Caco-2 (cell line): ENCODE measurements at regions not wholly inside any gene's neighbourhood (a gene's known extent, or its start where the extent isn't known, plus 50 kb on each side); places are given as distances from the start of the nearest gene placed in this dataset.

ENCODE experiments used
- BruUV-seq: library from RNA; stranded (reverse); fragments of 400-500 nt; replicated peaks from 2 replicates; lab custom pipeline; 2021; lab: Mats Ljungman, UMichigan
- CTCF ChIA-PET: fragments of 300-600 bp; sonication (Branson Sonifier 250); formaldehyde crosslinking; loops from one replicate; lab custom pipeline; 2022; ENCODE audit warnings: antibody characterized with exemption; lab: Charles Lee
- POLR2A ChIA-PET: fragments of 300-600 bp; sonication (Branson Sonifier 250); formaldehyde crosslinking; loops from one replicate; lab custom pipeline; 2022; ENCODE audit warnings: antibody characterized with exemption; lab: Charles Lee
- DNase-seq, 2 experiments: peaks; one replicate each; pipeline versions ENCODE4 v3.0.0 to v3.0.0-alpha.2; 2020 to 2022
- H3K27me3 ChIP-seq: replicated peaks from 2 replicates; pipeline ENCODE4 v1.6.0; 2011; ENCODE audit warnings: low read length; ENCODE audit not compliant: control insufficient read depth, insufficient read depth
- H3K36me3 ChIP-seq: 2 replicates; pipeline ENCODE4 v1.5.1; 2011; ENCODE audit warnings: low read length; ENCODE audit not compliant: control insufficient read depth, insufficient read depth
- H3K4me1 ChIP-seq: fragments of 250-450 bp; sonication (Bioruptor Pico); 2 replicates; pipeline ENCODE4 v1.5.1; 2020; ENCODE audit warnings: mild to moderate bottlenecking
- H3K4me3 ChIP-seq: 2 replicates; pipeline ENCODE4 v1.5.1; 2011; ENCODE audit warnings: low read depth, mild to moderate bottlenecking, control low read depth, low read length
- H3K9me3 ChIP-seq: fragments of 250-450 bp; sonication (Bioruptor Pico); 2 replicates; pipeline ENCODE4 v1.5.1; 2020; ENCODE audit warnings: mild to moderate bottlenecking, moderate library complexity
- H3K27ac Mint-ChIP-seq: one replicate; pipeline ENCODE4 v1.8.0; 2022; ENCODE audit warnings: mixed read lengths; ENCODE audit not compliant: unreplicated experiment
- H3K27me3 Mint-ChIP-seq: one replicate; pipeline ENCODE4 v1.8.0; 2022; ENCODE audit warnings: mixed read lengths; ENCODE audit not compliant: insufficient read depth, unreplicated experiment
- H3K36me3 Mint-ChIP-seq: one replicate; pipeline ENCODE4 v1.8.0; 2022; ENCODE audit warnings: mild to moderate bottlenecking, mixed read lengths; ENCODE audit not compliant: insufficient read depth, unreplicated experiment
- H3K4me1 Mint-ChIP-seq: one replicate; pipeline ENCODE4 v1.8.0; 2022; ENCODE audit warnings: low read depth, mixed read lengths; ENCODE audit not compliant: unreplicated experiment
- H3K4me3 Mint-ChIP-seq: one replicate; pipeline ENCODE4 v1.8.0; 2022; ENCODE audit warnings: mild to moderate bottlenecking, moderate library complexity, mixed read lengths; ENCODE audit not compliant: unreplicated experiment
- H3K9me3 Mint-ChIP-seq: one replicate; pipeline ENCODE4 v1.8.0; 2022; ENCODE audit warnings: mixed read lengths; ENCODE audit not compliant: unreplicated experiment
- intact Hi-C: fragments of 100-400 bp; cut with micrococcal nuclease; formaldehyde crosslinking; loops from one replicate; pipeline ENCODE4 v1.10.0; 2022; ENCODE audit not compliant: unreplicated experiment
- TF ChIP-seq, protein P1 (sequence below), 2 experiments: fragments of 200-600 bp in 1 of 2; IDR thresholded peaks; 1 replicate in 1 of 2; 2 replicates in 1 of 2; pipeline versions ENCODE4 v1.5.1 to v1.8.0; 2011 to 2022; ENCODE audit warnings: antibody characterized with exemption in 1 of 2, control low read depth in 1 of 2, inconsistent platforms in 1 of 2, low read depth in 1 of 2, low read length in 1 of 2, mild to moderate bottlenecking in 1 of 2, moderate library complexity in 1 of 2; ENCODE audit not compliant: insufficient read depth in 1 of 2, severe bottlenecking in 1 of 2, unreplicated experiment in 1 of 2

DNA sequence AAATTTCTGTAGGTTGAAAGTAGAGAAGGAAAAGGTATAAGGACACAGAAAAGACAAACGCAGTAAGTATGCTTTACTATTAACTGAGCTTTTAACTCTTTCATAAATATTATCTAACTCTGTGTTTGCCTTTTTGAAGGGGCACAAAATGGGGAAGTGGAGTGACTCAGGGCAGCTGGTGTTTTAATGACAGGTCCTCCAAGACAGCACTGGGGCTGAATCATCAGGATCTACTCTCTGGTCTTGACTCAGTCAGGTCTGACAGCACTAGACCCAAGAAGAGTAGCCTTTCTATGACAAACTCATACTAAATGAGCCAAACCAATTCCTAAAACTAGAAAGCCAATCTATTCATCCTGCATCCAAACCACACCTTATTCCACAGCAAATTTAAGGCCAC lies 102.2 kb downstream of the APTX start:
- peaks cover 9% of the 10 kb centered on the region for H3K4me1 ChIP-seq
- DNase-seq: no peak
- no TSS peak for BruUV-seq
- no peak overlapping the region for H3K4me3 ChIP-seq
- Mint-ChIP-seq H3K4me3 (no peak overlapping the region), H3K27me3 (no peaks in the 10 kb centered on the region), H3K27ac (no peak overlapping the region), H3K36me3 (no peaks in the 10 kb centered on the region), H3K4me1 (peaks cover 5% of the 10 kb centered on the region), H3K9me3 (no peaks in the 10 kb centered on the region)
- POLR2A ChIA-PET: no interaction called here
- H3K27me3 ChIP-seq: no peaks in the 10 kb centered on the region; the same call in 1 of the 2 replicates
- CTCF ChIA-PET: no interaction called here
- intact Hi-C loops: no loop called here
- H3K9me3 ChIP-seq: no peaks in the 10 kb centered on the region
- TF ChIP-seq, protein P1, sequence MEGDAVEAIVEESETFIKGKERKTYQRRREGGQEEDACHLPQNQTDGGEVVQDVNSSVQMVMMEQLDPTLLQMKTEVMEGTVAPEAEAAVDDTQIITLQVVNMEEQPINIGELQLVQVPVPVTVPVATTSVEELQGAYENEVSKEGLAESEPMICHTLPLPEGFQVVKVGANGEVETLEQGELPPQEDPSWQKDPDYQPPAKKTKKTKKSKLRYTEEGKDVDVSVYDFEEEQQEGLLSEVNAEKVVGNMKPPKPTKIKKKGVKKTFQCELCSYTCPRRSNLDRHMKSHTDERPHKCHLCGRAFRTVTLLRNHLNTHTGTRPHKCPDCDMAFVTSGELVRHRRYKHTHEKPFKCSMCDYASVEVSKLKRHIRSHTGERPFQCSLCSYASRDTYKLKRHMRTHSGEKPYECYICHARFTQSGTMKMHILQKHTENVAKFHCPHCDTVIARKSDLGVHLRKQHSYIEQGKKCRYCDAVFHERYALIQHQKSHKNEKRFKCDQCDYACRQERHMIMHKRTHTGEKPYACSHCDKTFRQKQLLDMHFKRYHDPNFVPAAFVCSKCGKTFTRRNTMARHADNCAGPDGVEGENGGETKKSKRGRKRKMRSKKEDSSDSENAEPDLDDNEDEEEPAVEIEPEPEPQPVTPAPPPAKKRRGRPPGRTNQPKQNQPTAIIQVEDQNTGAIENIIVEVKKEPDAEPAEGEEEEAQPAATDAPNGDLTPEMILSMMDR (IDR thresholded peaks at IDR 0.05; ENCODE audit: insufficient read depth in 1 of 2, low read depth in 1 of 2, low read length in 1 of 2, severe bottlenecking in 1 of 2, unreplicated experiment in 1 of 2): no peak
- no peaks in the 10 kb centered on the region for H3K36me3 ChIP-seq

DNA sequence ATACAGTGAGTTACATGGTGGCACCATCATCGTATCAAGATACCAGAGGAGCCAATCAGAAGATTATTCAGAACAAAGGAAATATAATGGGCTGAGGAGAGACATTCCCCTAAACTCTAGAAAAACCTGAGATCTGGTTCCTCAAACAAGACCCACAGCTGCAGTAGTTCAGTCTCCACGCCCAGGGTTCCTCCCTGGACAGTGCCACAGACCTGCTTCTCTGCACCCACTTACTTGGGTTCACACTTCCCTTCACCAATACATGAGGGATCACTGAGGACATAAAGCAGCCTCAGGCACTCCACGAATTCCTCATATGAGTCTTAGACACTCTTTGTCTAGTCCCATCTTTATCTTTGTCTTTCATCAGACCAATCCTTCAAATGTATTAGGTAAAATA lies 101.7 kb downstream of the APTX start:
- H3K4me3 ChIP-seq: no peak overlapping the region

DNA sequence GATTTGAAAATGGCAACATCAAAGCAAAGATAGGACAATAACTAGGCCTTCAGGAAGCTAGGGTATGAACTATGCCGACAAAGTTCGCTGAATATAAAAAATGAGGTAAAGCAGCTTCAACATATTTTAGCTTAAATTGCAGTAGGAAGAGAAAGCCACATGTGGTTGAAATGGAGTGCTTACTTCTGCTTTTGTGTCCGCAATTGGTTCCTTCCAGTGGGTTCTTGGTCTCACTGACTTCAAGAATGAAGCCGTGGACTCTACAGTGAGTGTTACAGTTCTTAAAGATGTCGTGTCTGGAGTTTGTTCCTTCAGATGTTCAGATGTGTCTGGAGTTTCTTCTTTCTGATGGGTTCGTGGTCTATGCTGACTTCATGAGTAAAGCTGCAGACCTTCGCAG lies 95.2 kb downstream of the APTX start:
- BruUV-seq: no TSS peak
- ChIA-PET POLR2A (no interaction called here), CTCF (no interaction called here)
- intact Hi-C loops: no loop called here
- no peak for DNase-seq
- Histone ChIP-seq H3K27me3 (no peaks in the 10 kb centered on the region; the same call in 1 of the 2 replicates), H3K9me3 (no peaks in the 10 kb centered on the region), H3K4me3 (no peak overlapping the region), H3K4me1 (peaks cover 13% of the 10 kb centered on the region), H3K36me3 (no peaks in the 10 kb centered on the region)
- Mint-ChIP-seq H3K4me1 (peaks cover 11% of the 10 kb centered on the region), H3K36me3 (no peaks in the 10 kb centered on the region), H3K27ac (no peak overlapping the region), H3K9me3 (no peaks in the 10 kb centered on the region), H3K4me3 (no peak overlapping the region), H3K27me3 (peaks cover under 1% of the 10 kb centered on the region)
- TF ChIP-seq, protein P1 (IDR thresholded peaks at IDR 0.05; ENCODE audit: insufficient read depth in 1 of 2, low read depth in 1 of 2, low read length in 1 of 2, severe bottlenecking in 1 of 2, unreplicated experiment in 1 of 2): no peak

More for the DNA sequence above, 101.7 kb downstream of the APTX start:
- Mint-ChIP-seq H3K4me1 (peaks cover 11% of the 10 kb centered on the region), H3K4me3 (no peak overlapping the region), H3K36me3 (no peaks in the 10 kb centered on the region), H3K9me3 (no peaks in the 10 kb centered on the region), H3K27ac (no peak overlapping the region), H3K27me3 (no peaks in the 10 kb centered on the region)
- Histone ChIP-seq H3K27me3 (no peaks in the 10 kb centered on the region; the same call in 1 of the 2 replicates), H3K4me1 (peaks cover 13% of the 10 kb centered on the region), H3K9me3 (no peaks in the 10 kb centered on the region), H3K36me3 (no peaks in the 10 kb centered on the region)
- CTCF ChIA-PET: no interaction called here
- DNase-seq: no peak
- TF ChIP-seq, protein P1 (IDR thresholded peaks at IDR 0.05; ENCODE audit: insufficient read depth in 1 of 2, low read depth in 1 of 2, low read length in 1 of 2, severe bottlenecking in 1 of 2, unreplicated experiment in 1 of 2): no peak
- POLR2A ChIA-PET: no interaction called here
- BruUV-seq: no TSS peak
- intact Hi-C loops: no loop called here
